GM19351 (cell line): ENCODE measurements at regions not wholly inside any gene's neighbourhood (a gene's known extent, or its start where the extent isn't known, plus 50 kb on each side); places are given as distances from the start of the nearest gene placed in this dataset.

ENCODE experiments used
- ATAC-seq: cut with Tn5 transposase; IDR thresholded peaks from one replicate; pipeline ENCODE4 v1.9.1; 2021; ENCODE audit warnings: mild to moderate bottlenecking, moderate library complexity; ENCODE audit not compliant: unreplicated experiment

- no peak for ATAC-seq
Observed at GRCh38 chr13:52975969-52976368, 52.6 kb upstream of the OLFM4 start.

DNA sequence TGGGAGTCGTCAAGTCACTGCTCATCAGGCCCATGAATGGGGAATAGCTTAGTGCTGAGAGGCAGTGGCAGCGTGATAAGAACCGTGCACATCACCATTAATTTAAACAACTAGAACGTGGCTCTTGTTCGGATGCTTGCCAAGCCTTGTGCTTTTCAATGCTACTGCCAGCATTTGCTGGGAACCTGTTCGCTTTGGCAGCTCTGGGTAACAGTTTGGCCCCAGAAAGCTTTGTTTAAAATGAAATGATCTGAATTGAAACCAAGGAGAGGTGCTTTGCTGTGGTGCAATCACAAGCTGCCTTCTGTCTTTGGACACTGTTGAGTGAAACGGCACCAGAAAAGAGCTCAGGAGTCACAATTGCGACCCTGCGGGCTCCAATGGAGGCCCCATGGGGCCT is 53.5 kb upstream of the OLFM4 start:
- ATAC-seq = no peak

GRCh38 chr13:52974711-52975110 is 53.9 kb upstream of the OLFM4 start:
- ATAC-seq = no peak

GRCh38 chr13:52969373-52969772 is 59.2 kb upstream of the OLFM4 start:
- ATAC-seq = no peak

- ATAC-seq = peak; percentile 100
Observed at GRCh38 chr13:52968074-52968700, 60.4 kb upstream of the OLFM4 start.

DNA sequence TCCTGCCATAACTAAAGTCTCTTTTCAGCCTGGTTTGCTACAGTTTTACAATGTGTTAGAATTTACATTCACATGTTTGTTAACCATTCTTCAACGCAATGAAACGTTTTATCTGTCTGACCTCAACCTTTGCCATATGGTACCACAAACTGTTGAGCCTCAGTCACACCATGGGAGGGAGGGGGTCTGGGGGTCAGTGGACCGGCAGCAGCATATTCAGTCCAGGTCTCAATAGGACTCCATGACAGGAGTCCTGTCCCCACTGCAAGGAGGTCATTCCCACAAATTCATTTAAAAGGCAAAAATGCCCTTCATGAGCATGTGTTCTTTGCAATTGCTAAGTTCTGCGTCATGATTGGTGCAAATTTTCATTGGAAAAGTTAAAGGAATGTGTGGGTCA is 66.6 kb upstream of the OLFM4 start:
- ATAC-seq = no peak

- no peak for ATAC-seq
Observed at GRCh38 chr13:52961256-52961910, 67.2 kb upstream of the OLFM4 start.

DNA sequence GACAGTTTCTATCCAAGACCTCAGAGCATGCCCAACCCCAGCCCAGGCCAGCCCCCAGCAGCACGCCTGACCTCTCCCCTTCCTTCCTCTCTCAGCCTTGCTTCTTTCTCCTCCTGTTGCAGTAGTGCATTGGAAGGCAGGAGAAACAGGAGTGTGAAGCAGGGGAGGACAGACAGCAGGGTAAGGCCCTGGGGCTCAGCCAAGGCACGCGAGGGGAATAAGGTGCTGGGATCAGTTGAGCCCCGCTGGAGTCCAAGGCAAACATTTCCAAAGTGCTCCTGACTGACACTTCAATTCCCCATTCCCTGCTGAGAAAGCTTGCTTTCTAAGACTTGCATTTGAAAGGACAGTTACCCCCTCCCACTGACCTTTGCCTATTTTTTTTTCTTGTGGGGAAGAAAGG is 73.1 kb upstream of the OLFM4 start:
- ATAC-seq = no peak

DNA sequence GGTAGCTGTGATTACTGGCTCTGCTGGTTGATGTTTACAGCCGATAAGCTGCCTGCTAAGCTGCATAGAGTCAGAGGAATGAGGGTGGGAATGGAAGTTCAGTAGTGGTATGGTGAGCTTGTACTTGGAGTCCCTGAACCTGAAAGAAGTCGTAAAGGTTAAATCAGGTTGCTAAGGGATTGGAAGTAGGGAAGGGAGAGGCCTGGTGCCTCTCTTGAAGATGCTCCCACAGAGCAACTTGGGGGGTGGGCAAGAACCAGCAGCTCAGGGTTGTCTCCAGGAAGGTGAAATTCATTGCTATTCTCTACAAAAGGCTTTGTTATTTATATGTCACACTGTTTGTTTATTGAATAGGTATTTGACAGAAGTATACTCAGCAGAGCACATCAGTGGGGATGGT is 73.8 kb upstream of the OLFM4 start:
- ATAC-seq = no peak

GRCh38 chr13:52950436-52950956 is 78.1 kb upstream of the OLFM4 start:
- ATAC-seq = no peak

GRCh38 chr13:52949742-52950141 is 78.9 kb upstream of the OLFM4 start:
- no peak for ATAC-seq

GRCh38 chr13:52949044-52949443 is 79.6 kb upstream of the OLFM4 start:
- ATAC-seq = no peak

DNA sequence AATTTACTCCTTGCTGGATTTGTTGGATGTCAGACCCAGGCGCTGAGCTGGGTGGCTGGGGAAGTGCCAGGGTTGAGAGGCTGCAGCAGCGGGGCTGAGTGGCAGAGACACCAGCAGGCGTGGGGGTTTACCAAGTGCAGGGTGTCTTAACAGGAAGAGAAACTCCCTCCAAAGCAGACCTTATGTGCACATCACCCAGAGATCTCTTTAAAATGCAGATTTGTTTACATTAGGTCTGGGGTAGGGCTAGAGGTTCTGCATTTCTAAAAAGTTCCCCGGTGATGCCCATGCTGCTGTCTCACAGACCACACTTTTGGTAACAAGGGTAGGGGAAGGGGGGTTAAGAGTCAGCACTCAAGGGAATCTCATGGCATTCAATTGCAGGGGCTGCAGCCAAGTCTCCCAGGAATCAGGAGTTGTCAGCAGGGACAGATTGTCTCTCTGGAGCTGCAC is 80.7 kb upstream of the OLFM4 start:
- ATAC-seq = peak; percentile 48

DNA sequence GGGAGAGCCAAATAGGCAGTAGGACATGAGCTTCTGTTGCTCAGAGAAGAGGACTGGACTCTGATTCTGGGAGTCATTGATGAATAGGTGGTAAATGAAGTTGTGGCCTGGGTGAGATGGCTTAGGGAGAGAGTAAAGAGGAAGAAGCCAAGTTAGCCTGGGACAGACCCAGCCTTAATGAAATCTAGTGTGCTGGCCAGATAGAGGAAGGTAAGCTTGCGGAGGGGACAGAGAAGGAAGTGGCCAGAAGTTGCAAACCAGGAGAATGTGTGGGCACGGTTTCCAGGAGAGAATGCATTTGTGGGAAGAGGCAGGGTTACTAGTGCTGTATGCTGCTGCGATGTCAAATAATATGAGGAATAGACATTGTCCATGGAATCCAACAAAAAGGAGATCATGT is 83.3 kb upstream of the OLFM4 start:
- no peak for ATAC-seq

- no peak for ATAC-seq
Observed at GRCh38 chr13:52944697-52945096, 83.9 kb upstream of the OLFM4 start.

DNA sequence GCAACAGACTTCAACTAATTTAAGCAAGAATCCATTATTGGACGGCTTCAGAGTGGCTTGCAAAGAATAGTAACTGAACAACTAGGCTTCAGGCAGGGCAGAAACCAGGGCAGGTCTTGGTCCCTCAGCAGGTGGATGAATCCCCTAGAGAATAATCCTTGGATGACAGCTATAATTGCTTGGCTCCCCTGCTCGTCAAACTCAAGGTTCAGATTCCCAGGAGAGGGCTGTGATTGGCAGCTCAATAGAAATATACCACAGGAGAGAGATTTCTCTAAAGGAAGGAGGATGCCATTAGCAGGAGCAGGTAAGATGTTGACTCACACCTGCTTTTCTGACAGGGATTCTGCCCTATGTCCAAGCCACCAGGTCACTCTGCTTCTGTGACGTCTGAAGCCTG is 89.6 kb upstream of the PCDH8 start:
- ATAC-seq = no peak

- no peak for ATAC-seq
Observed at GRCh38 chr13:52936806-52937205, 88.4 kb upstream of the PCDH8 start.

DNA sequence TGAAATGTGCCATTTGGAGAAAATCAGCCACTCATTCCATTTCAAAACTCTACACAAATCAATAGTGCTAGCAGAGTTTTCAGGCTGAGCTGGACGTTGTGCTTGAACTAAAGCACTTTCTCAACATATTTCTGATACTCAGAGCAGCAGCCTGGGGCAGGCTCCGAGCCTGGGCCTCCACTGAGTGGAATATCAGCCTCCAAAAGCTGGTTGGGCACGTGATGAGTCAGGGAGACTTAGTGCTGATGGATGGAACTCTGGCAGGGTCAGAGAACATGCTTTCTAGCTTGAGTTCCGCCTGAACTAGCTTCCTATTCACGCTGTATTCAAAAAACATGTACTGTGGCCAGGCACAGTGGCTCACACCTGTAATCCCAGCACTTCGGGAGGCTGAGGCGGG is 85.8 kb upstream of the PCDH8 start:
- ATAC-seq = no peak

GRCh38 chr13:52933547-52934210 is 85.2 kb upstream of the PCDH8 start:
- no peak for ATAC-seq

DNA sequence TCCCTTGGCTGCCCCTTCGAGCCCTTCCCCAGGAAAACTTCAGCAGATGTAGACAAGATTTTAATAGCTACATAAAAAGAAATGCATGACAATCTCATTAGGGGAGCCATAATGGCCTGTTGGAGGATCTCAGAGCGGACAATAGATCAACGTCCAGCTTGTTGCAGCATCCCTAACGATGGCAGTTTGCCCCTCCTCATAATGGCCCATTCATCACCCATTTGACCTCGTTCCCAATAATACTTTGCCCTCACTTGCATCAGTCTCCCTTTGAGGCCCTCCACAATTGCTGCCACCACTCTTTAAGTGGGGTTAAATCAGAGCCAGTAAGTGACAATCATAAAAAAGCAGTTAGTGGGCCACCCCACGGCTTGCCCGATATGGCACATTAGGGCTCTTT is 84.7 kb upstream of the PCDH8 start:
- no peak for ATAC-seq

DNA sequence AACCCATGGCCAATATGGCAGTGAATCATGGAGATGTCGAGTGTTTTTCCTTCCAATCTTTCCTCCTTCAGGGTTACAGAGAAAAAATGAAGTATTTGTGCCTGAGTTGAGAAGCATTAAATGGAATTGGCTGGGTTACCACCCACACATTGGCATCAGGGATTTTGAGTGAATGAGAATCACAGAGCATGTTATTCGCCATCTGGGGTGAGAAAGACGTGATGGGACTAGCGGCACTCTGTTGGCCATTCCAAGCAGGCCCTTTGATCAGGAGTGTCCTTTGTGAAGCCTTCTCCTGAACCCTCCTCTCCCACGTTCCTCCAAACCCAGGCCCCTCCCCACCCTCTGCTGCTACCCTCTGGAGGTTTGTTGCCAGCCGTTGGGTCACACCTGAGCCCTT is 84.2 kb upstream of the PCDH8 start:
- ATAC-seq = no peak
